VCaP (cell line): ENCODE measurements at regions not wholly inside any gene's neighbourhood (a gene's known extent, or its start where the extent isn't known, plus 50 kb on each side); places are given as distances from the start of the nearest gene placed in this dataset.

Experiments
- H3K27ac ChIP-seq: fragments of 450-650 bp; 2 replicates; pipeline ENCODE4 v1.5.1; 2017
- TF ChIP-seq, protein P1 (sequence below): fragments of 450-650 bp; conservative IDR thresholded peaks from 2 replicates; pipeline ENCODE4 v1.5.1; 2017; ENCODE audit warnings: mild to moderate bottlenecking, moderate library complexity

GRCh38 chr3:176953106-176954060 lies 243.9 kb downstream of the TBL1XR1 start:
- TF ChIP-seq, protein P1, sequence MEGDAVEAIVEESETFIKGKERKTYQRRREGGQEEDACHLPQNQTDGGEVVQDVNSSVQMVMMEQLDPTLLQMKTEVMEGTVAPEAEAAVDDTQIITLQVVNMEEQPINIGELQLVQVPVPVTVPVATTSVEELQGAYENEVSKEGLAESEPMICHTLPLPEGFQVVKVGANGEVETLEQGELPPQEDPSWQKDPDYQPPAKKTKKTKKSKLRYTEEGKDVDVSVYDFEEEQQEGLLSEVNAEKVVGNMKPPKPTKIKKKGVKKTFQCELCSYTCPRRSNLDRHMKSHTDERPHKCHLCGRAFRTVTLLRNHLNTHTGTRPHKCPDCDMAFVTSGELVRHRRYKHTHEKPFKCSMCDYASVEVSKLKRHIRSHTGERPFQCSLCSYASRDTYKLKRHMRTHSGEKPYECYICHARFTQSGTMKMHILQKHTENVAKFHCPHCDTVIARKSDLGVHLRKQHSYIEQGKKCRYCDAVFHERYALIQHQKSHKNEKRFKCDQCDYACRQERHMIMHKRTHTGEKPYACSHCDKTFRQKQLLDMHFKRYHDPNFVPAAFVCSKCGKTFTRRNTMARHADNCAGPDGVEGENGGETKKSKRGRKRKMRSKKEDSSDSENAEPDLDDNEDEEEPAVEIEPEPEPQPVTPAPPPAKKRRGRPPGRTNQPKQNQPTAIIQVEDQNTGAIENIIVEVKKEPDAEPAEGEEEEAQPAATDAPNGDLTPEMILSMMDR, result no peak
- H3K27ac ChIP-seq, result peak overlapping the region; percentile 52

- no peak overlapping the region for H3K27ac ChIP-seq
- TF ChIP-seq, protein P1, result no peak
Measured at GRCh38 chr3:176951586-176952292, 245.5 kb downstream of the TBL1XR1 start.

DNA sequence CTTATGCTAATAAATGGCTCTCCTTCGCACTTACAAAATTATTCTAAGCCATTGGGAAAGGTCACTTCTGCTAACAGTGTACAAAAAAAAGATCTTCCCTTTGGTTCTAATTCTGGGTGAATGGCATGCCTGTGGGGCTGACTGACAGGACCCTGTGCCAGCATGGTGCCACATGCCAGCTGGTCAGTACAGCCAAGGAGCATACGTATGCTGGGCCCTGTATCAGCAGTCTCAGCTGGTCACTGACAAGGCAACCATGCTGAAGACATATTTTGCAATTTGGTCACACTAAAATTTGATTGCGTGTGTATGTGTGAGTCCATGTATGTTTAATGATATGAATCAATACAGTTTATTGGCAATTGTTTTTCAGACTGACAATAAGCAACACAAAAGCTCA lies 246.1 kb downstream of the TBL1XR1 start:
- TF ChIP-seq, protein P1, result no peak
- no peak overlapping the region for H3K27ac ChIP-seq

- no peak overlapping the region for H3K27ac ChIP-seq
- TF ChIP-seq, protein P1, result no peak
Measured at GRCh38 chr3:176950743-176951142, 246.5 kb downstream of the TBL1XR1 start.

DNA sequence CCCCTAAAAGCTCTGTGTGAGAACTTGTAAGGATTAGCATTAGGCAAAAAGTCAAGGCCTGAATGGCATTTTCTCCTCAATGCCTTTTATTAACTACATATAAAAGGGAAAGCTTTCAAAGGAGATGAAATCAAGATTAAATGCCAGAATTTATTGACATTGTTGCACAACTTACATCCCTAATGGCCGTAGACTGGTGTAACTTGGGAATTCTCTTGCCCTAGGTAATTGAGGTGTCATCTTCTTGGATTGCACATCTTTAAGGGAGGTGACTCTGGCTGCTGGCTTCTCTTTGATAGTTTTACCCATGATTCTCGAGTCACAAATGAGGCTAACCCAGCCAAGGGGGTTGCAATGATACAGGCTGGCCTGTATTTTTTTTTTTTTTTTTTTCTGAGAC lies 249.1 kb downstream of the TBL1XR1 start:
- TF ChIP-seq, protein P1, result no peak
- no peak overlapping the region for H3K27ac ChIP-seq

DNA sequence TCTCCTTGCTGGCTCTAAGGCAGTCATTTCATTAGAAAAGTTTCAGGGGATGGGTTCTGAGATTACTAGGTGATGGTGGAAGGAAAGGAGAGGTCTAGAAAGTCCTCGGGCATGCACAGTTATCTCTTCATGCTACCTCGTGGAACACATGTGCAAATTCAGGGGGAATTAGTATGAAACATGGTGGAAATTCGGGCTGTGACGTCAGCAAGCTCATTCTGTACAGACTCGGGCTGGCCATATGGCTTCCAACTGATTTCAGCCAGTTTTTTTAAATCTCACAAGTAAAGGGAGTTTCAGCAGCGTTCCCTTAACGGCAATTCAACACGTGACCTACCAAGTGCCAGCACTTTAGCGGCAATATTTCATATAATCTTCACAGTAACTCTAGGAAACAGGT lies 251.1 kb downstream of the TBL1XR1 start:
- no peak overlapping the region for H3K27ac ChIP-seq
- TF ChIP-seq, protein P1, result no peak

- H3K27ac ChIP-seq, result no peak overlapping the region
- TF ChIP-seq, protein P1, result no peak
Measured at GRCh38 chr3:176942305-176942704, 255.0 kb downstream of the TBL1XR1 start.
